Activated CD8-positive, alpha-beta memory T cell treated with anti-CD3 and anti-CD28 coated beads, Interleukin-2, amount 10 ng/mL, durations not matched to agents 7 days and 5 days (primary cell): ENCODE measurements at regions not wholly inside any gene's neighbourhood (a gene's known extent, or its start where the extent isn't known, plus 50 kb on each side); places are given as distances from the start of the nearest gene placed in this dataset.

ENCODE experiments used
- ATAC-seq: fragments of 150-1000 bp; cut with Tn5 transposase; one replicate; pipeline ENCODE4 v1.10.0; 2021; ENCODE audit warnings: moderate library complexity
- CTCF ChIA-PET: fragments of 350-600 bp; sonication (Branson Sonifier 250); formaldehyde crosslinking; loops from one replicate; lab custom pipeline; 2021; ENCODE audit warnings: antibody characterized with exemption; lab: Charles Lee
- DNase-seq: peaks from one replicate; pipeline ENCODE4 v3.0.0-alpha.2; 2020
- H3K27ac Mint-ChIP-seq: one replicate; pipeline ENCODE4 v1.8.0; 2021; ENCODE audit warnings: mild to moderate bottlenecking, mixed read lengths
- H3K27me3 Mint-ChIP-seq: one replicate; pipeline ENCODE4 v1.8.0; 2021; ENCODE audit warnings: mixed read lengths
- H3K36me3 Mint-ChIP-seq: one replicate; pipeline ENCODE4 v1.8.0; 2021; ENCODE audit warnings: mild to moderate bottlenecking, mixed read lengths
- H3K4me1 Mint-ChIP-seq: one replicate; pipeline ENCODE4 v1.8.0; 2021; ENCODE audit warnings: mixed read lengths
- H3K4me3 Mint-ChIP-seq: one replicate; pipeline ENCODE4 v1.8.0; 2021; ENCODE audit warnings: mild to moderate bottlenecking, moderate library complexity, mixed read lengths
- H3K9me3 Mint-ChIP-seq: one replicate; pipeline ENCODE4 v1.8.0; 2022; ENCODE audit warnings: low read depth, mixed read lengths

DNA sequence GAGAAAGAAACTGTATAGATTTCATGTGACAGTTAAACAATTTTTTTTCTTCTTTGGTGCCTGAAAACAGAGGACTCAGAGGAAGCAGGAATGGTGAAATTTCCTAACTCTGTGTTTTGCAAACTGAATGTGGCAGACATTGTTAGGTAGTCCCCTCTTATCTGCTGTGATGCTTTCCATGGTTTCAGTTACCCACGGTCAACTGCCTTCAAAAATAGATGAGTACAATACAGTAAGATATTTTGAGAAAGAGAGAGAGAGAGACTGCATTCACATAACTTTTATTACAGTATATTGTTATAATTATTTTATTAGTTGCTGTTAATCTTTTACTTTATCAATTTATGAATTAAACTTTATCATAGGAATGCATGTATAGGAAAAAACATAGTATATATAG is 627.2 kb downstream of the CCDC171 start:
- peaks cover 4% of the 10 kb centered on the region for H3K4me1 Mint-ChIP-seq
- no peaks in the 10 kb centered on the region for H3K36me3 Mint-ChIP-seq
- ATAC-seq (no peak), DNase-seq (no peak)
- H3K27me3 Mint-ChIP-seq, result no peaks in the 10 kb centered on the region
- H3K9me3 Mint-ChIP-seq, result no peaks in the 10 kb centered on the region
- no peak overlapping the region for H3K4me3 Mint-ChIP-seq
- CTCF ChIA-PET, result no interaction called here
- no peak overlapping the region for H3K27ac Mint-ChIP-seq

DNA sequence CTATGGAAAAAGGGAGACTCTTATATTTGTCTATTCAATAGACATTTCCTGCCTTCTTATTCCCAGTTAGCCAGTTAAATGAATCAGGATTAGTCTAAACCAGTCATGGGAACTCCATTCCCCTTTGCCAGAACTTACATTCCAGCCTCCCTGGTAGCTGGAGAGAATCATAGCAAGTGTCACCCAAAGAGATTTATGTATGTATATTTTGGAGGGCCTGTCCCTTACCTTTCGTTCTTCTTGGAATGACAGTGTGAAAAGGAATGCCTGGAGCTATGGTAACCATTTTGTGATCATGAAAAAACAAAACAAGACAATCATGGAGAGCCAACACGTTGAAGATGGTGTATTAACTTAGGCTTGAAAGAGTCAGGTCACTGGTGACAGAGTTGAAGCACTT is 627.7 kb downstream of the CCDC171 start:
- peaks cover 4% of the 10 kb centered on the region for H3K4me1 Mint-ChIP-seq

DNA sequence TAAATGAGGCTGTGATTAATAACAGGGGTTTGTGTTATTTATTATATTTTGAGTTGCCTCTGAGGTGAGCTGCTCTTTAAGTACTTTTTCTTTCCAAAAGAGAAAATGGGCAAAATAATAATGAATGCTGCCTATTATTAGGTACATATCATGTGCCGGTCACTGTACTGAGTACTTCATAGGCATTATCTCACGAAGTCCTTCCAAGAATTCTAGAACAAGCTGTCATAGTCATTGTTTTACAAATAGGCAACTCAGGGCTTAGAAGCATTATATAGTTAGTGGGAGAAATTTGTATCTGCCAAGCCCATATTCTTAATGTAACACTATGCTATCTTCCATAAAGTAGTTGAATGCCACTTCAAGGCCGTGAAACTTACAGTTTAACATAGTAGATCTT is 628.7 kb downstream of the CCDC171 start:
- no peaks in the 10 kb centered on the region for H3K9me3 Mint-ChIP-seq
- H3K4me3 Mint-ChIP-seq, result no peak overlapping the region
- peaks cover 4% of the 10 kb centered on the region for H3K4me1 Mint-ChIP-seq
- no peak for DNase-seq
- no peak overlapping the region for H3K27ac Mint-ChIP-seq
- CTCF ChIA-PET, result no interaction called here
- no peak for ATAC-seq
- no peaks in the 10 kb centered on the region for H3K36me3 Mint-ChIP-seq
- H3K27me3 Mint-ChIP-seq, result no peaks in the 10 kb centered on the region

More for the DNA sequence above, 627.7 kb downstream of the CCDC171 start:
- Mint-ChIP-seq H3K9me3 (no peaks in the 10 kb centered on the region), H3K27ac (no peak overlapping the region), H3K27me3 (no peaks in the 10 kb centered on the region), H3K36me3 (no peaks in the 10 kb centered on the region), H3K4me3 (no peak overlapping the region)
- CTCF ChIA-PET, result no interaction called here
- ATAC-seq (no peak), DNase-seq (no peak)

DNA sequence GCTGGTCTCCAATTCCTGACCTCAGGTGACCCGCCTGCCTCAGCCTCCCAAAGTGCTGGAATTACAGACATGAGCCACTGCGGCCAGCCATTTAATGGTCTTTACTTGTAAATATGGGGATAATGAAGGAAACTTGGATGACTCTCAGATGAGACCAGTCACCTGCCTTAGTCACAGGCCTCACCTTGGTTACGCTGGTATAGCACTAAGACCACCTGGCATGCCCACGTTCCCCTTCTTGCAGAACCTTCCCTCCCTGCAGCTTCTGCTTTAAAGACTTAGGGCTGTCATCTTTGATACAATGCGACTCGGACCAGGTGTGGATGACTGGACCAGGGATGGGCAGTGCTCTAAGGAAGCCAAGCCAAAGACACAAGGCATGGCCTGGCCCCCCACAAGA is 629.9 kb downstream of the CCDC171 start:
- Mint-ChIP-seq H3K4me1 (peaks cover 4% of the 10 kb centered on the region), H3K4me3 (no peak overlapping the region), H3K36me3 (no peaks in the 10 kb centered on the region), H3K27ac (no peak overlapping the region), H3K9me3 (no peaks in the 10 kb centered on the region), H3K27me3 (no peaks in the 10 kb centered on the region)
- DNase-seq (no peak), ATAC-seq (no peak)
- CTCF ChIA-PET, result no interaction called here

DNA sequence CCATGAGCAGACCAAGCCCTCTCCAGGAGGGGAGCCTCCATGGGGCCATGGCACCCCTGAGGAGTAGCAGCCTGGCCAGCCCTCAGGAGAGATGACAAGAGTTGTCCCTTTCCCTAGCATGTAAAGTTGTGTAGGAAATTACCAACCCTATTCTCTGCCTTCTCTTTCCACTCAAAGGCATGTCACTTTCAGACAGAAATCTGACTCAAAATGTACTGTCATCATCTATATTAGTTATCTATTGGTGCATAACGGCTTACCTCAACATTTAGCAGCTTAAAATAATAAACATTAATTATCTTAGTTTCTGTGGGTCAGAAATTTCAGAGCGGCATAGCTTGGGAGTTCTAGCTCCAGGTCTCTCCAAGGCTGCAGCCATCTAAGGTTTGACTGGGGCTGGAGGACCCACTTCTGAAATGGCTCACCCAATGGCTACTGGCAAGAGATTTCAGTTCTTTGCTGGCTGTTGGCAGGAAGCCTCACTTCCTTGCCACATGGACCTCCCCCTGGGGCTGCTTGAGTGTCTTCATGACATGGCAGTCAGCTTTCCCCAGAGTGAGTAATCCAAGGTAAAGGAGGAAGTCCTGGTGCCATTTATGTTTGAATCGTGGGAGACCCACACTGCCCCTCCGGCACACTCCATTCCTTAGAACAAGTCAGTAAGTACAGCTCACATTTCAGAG is 632.3 kb downstream of the CCDC171 start:
- no peak overlapping the region for H3K27ac Mint-ChIP-seq
- ATAC-seq (no peak), DNase-seq (no peak)
- H3K4me3 Mint-ChIP-seq, result no peak overlapping the region
- no peaks in the 10 kb centered on the region for H3K36me3 Mint-ChIP-seq
- H3K27me3 Mint-ChIP-seq, result no peaks in the 10 kb centered on the region
- H3K9me3 Mint-ChIP-seq, result no peaks in the 10 kb centered on the region
- H3K4me1 Mint-ChIP-seq, result no peaks in the 10 kb centered on the region
- CTCF ChIA-PET, result no interaction called here

DNA sequence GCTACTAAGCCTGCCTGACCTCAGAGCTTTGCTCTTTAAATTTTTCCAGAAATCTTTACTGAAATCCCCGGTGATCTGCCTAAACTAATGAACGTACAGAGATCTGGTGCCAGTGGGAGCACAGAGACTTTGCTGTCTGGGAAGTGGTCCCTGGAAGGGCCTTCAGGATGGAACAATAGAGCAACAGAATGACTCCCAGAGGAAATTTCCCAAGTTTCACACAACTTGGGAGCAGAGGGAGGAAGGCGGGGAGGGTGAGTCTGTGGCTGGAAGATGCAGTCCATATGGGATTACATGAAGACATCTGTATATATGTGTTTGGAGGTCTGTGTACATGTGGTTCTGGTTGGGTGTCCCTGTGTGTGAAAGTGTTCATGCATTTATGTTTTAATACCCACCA is 638.3 kb downstream of the CCDC171 start:
- Mint-ChIP-seq H3K4me3 (no peak overlapping the region), H3K36me3 (no peaks in the 10 kb centered on the region), H3K4me1 (no peaks in the 10 kb centered on the region), H3K27me3 (no peaks in the 10 kb centered on the region), H3K27ac (no peak overlapping the region), H3K9me3 (no peaks in the 10 kb centered on the region)
- CTCF ChIA-PET, result no interaction called here
- ATAC-seq, result no peak
- no peak for DNase-seq

DNA sequence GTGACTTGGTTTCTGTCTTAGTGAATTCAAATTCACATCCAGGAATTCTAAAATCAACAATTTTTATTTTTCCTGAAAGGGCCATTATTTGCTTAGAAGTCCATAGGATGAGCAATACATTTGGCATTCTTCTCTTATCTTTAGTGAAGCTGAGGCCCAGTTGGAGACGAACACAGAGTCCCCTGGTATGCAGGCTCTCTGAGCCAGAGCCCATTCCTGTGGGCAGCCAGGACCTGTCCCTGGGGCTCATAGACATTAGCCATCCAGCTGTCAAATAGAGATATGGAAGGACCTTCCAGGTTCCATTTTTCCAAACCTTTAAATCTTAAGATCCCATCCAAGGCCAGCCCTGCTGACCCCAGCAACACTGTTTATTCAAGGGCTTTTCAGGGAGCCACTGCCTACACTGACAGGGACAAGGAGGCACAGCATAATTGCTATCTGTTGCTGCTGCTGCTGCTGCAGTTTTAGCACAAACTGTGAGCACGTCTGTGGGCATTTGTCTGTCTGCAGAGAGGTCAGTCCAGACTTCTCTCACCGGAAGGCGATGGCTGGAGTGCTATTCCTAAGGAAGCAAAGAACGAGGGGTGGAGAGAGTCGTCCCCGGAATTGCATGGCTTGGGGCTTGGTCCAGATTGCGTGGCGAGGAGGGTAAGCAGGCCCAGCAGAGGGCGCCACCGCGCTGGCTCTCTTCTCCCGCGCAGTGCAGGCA is 639.0 kb downstream of the CCDC171 start:
- DNase-seq, result peak; percentile 41
- CTCF ChIA-PET, result no interaction called here
- H3K27ac Mint-ChIP-seq, result no peak overlapping the region

DNA sequence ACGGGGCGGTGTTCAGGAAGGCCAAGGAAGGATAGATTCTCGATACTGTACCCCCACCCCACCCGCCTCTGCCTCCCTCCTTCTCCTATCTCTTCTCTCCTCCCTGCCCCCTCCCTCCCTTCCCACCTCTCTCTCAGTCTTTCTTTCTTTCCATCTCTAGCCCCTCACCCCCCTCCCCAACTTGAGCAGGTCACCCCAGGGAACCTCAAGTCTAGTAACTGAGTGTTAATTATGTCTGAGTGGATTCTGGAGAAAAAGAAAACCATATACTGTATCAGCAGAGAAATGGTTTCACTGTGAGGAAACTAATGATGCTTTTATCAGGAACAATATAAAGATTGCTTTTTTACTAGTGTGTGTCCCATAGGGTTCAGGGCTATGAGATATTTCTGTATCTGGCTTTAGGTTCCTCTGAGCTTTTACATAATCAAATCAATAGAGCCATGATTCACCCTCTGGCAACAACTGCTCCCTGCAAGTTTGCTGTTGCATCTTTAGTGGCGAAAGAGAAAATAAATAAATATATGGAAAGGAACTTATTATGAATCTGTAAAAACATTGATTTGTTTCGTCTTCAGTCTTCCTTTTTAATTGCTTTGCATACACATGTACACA is 639.7 kb downstream of the CCDC171 start:
- Mint-ChIP-seq H3K27ac (no peak overlapping the region), H3K36me3 (no peaks in the 10 kb centered on the region), H3K4me1 (no peaks in the 10 kb centered on the region), H3K9me3 (no peaks in the 10 kb centered on the region), H3K27me3 (no peaks in the 10 kb centered on the region), H3K4me3 (no peak overlapping the region)
- CTCF ChIA-PET, result no interaction called here
- DNase-seq (no peak), ATAC-seq (no peak)

More for the DNA sequence above, 639.0 kb downstream of the CCDC171 start:
- H3K36me3 Mint-ChIP-seq, result no peaks in the 10 kb centered on the region
- H3K9me3 Mint-ChIP-seq, result no peaks in the 10 kb centered on the region
- ATAC-seq, result no peak
- no peak overlapping the region for H3K4me3 Mint-ChIP-seq
- no peaks in the 10 kb centered on the region for H3K4me1 Mint-ChIP-seq
- no peaks in the 10 kb centered on the region for H3K27me3 Mint-ChIP-seq

DNA sequence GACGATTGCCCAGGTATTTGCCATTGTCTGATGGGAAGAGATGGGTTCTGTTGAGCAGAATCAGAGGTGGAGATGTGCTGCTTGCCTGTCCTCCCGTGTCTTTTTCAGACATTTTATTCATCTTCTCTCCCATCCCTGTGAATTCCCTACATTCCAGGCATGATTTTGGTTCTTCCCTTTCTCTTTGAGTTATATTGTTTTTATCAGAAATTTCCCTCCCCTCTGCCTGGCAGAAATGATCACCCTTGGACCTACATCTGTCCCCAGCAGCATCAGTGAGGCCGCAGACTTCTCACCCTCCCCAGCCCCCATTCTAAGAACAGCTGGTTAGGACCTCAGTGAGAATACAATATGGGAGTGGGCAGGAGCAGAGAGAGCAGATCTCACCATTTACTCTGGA is 640.2 kb downstream of the CCDC171 start:
- Mint-ChIP-seq H3K4me1 (no peaks in the 10 kb centered on the region), H3K27me3 (no peaks in the 10 kb centered on the region), H3K36me3 (no peaks in the 10 kb centered on the region), H3K27ac (no peak overlapping the region), H3K9me3 (no peaks in the 10 kb centered on the region), H3K4me3 (no peak overlapping the region)
- ATAC-seq, result no peak
- DNase-seq, result no peak
- CTCF ChIA-PET, result no interaction called here

DNA sequence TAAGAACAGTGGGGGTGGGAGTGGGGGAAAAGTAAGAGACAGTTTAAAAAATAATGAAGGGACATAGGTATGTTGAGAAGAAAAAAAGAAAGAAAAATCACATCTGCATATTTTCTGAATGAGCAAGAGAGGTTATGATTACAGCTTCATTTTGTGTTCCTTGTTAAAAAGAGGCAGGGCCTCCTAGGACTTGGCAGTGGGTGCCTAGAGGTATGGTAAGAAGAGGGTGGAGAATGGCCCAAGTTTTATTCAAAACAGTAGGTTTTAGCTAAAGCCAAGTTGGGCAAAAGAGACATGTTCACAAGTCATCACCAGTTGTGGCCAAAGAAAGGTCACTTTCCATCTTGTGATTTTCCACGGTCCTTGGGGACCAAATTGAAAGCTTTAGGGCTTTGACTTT is 643.4 kb downstream of the CCDC171 start:
- DNase-seq (no peak), ATAC-seq (no peak)
- no peaks in the 10 kb centered on the region for H3K4me1 Mint-ChIP-seq
- no peaks in the 10 kb centered on the region for H3K36me3 Mint-ChIP-seq
- no peak overlapping the region for H3K4me3 Mint-ChIP-seq
- CTCF ChIA-PET, result no interaction called here
- H3K27ac Mint-ChIP-seq, result no peak overlapping the region
- no peaks in the 10 kb centered on the region for H3K27me3 Mint-ChIP-seq
- H3K9me3 Mint-ChIP-seq, result no peaks in the 10 kb centered on the region

DNA sequence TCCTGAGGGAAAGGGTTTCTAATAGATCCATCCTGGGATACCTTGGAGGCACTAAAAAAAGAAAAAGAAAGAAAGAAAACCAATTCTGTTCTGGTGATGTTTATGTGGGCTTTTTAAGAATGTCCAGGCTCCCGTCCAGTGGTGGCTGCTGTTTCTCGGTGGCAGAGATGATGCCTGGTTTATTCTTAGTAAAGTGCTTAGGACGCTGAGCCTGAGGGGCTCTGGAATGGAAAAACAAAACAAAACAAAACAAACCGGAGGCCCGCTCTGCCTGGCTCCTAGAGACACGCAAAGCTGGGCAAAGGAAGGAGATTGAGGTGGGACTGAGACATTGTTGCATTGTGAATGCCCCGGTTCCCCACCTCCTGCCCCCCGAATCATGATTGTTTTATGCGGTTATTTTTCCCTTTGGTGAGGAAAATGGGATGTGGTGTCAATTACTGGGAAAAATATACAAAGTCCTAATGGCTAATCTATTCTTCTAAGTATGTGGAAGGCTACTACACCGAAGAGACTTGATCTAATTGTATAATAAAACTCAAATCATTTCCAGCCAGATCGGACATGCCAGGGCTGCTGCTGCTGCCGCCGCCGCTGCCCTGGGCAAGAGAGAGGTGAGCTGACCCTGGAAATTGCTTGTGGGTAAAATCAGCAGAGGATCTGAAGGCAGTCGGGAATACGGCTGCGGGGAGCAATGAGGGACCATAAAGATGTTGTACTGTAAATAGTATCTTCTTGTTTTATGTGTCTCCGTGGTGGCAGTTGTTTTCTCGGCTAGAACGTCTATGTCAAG is 644.9 kb downstream of the CCDC171 start:
- CTCF ChIA-PET, result no interaction called here
- no peak overlapping the region for H3K27ac Mint-ChIP-seq
- H3K9me3 Mint-ChIP-seq, result no peaks in the 10 kb centered on the region
- no peaks in the 10 kb centered on the region for H3K4me1 Mint-ChIP-seq
- no peak for ATAC-seq
- H3K36me3 Mint-ChIP-seq, result no peaks in the 10 kb centered on the region
- H3K4me3 Mint-ChIP-seq, result no peak overlapping the region
- DNase-seq, result no peak
- no peaks in the 10 kb centered on the region for H3K27me3 Mint-ChIP-seq

DNA sequence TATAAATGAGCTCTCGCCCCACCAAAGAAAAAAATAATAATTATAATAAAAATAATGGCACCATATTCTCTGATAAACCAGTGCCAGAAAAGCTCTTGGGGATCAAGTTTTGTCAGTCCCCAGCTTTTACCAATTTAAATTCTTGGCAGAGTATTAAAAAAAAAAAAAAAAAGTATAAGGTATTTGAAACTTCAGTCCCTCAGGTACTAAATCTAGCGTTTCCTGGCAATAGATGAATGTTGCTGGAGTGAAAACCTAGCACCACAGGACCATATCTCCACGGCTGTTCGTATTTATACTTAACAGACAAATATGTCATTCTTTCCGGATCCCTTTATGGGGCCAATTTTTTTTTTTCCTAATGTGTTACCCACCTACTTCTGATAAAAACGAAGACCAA is 646.2 kb downstream of the CCDC171 start:
- CTCF ChIA-PET, result no interaction called here
- H3K4me1 Mint-ChIP-seq, result no peaks in the 10 kb centered on the region
- no peaks in the 10 kb centered on the region for H3K27me3 Mint-ChIP-seq
- no peak overlapping the region for H3K27ac Mint-ChIP-seq
- ATAC-seq (no peak), DNase-seq (no peak)
- no peaks in the 10 kb centered on the region for H3K36me3 Mint-ChIP-seq
- no peaks in the 10 kb centered on the region for H3K9me3 Mint-ChIP-seq
- no peak overlapping the region for H3K4me3 Mint-ChIP-seq

DNA sequence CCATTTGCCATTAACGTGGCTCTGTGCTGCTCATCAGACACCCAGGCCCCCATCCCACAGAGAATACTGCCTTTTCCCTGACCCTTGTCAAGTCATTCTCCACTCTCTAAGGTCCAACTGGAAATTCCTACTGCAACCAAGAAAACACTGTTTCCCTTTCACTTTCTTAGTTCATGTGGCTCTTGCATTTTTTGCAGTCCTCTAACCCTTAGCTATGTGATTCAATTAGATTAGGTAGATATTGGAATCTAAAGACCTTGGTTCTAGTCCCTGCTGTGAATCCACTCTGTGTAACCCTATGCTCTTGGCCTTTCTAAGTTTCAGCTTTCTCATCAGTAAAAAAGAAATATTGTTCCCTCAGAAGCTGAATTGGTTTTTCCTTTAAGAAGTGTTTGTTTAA is 649.4 kb downstream of the CCDC171 start:
- CTCF ChIA-PET, result no interaction called here
- no peak overlapping the region for H3K4me3 Mint-ChIP-seq
- H3K36me3 Mint-ChIP-seq, result no peaks in the 10 kb centered on the region
- H3K4me1 Mint-ChIP-seq, result no peaks in the 10 kb centered on the region
- no peak overlapping the region for H3K27ac Mint-ChIP-seq
- DNase-seq, result no peak
- H3K27me3 Mint-ChIP-seq, result no peaks in the 10 kb centered on the region
- no peak for ATAC-seq
- H3K9me3 Mint-ChIP-seq, result no peaks in the 10 kb centered on the region
